Testis (tissue), 2 donors: ENCODE measurements at regions not wholly inside any gene's neighbourhood (a gene's known extent, or its start where the extent isn't known, plus 50 kb on each side); places are given as distances from the start of the nearest gene placed in this dataset.

Experiments used
- POLR2A ChIP-seq: fragments of 450-650 bp; IDR thresholded peaks from one replicate; pipeline ENCODE4 v1.6.1; 2017; ENCODE audit warnings: antibody characterized with exemption, mild to moderate bottlenecking, moderate library complexity
- TF ChIP-seq, protein P1 (sequence below), 3 experiments: fragments of 450-650 bp in 2 of 3; fragments of 200-600 bp in 1 of 3; sonication (generic) in 1 of 3; IDR thresholded peaks; one replicate each; pipeline ENCODE4 v1.5.1; 2016 to 2019; ENCODE audit warnings: antibody characterized with exemption in 3 of 3, mild to moderate bottlenecking in 2 of 3, moderate library complexity in 1 of 3

DNA sequence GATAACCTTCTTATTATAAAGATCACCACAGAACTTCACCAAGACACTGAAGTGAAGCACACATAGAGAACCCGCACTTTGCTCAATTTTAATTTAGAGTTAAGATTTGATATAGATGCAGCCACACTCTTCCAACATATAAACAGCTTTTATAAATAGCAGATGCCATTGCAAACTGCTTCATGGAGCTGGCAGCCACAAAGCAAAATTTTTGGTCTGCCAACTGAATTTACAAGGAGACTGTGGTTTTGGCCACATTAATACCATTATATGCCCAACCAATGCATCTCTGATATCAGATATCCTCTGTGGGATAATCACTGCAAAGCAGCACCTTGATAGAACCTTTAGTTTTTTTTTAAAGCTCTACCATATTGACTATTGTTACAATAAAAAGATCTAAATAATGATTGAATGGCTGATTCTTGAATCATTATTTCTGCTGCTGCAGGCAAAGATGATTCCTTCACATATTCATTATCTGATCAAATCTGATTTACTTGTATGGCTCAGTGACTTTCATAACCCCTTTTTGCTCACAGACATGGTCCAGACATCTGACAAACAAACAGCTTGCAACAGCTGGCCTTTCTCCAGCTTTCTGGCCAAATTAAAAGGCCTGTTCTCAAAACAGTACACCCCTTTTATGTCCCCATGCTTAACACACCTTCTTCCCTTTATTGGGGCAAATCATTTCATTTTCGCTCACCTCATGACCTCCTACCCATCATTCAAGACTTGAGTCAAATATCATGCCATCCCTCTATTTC is 88.4 kb downstream of the METTL4 start:
- no peak for TF ChIP-seq POLR2A
- TF ChIP-seq, protein P1, sequence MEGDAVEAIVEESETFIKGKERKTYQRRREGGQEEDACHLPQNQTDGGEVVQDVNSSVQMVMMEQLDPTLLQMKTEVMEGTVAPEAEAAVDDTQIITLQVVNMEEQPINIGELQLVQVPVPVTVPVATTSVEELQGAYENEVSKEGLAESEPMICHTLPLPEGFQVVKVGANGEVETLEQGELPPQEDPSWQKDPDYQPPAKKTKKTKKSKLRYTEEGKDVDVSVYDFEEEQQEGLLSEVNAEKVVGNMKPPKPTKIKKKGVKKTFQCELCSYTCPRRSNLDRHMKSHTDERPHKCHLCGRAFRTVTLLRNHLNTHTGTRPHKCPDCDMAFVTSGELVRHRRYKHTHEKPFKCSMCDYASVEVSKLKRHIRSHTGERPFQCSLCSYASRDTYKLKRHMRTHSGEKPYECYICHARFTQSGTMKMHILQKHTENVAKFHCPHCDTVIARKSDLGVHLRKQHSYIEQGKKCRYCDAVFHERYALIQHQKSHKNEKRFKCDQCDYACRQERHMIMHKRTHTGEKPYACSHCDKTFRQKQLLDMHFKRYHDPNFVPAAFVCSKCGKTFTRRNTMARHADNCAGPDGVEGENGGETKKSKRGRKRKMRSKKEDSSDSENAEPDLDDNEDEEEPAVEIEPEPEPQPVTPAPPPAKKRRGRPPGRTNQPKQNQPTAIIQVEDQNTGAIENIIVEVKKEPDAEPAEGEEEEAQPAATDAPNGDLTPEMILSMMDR (IDR thresholded peaks at IDR 0.05): no peak
